ENCODE measurements at regions not wholly inside any gene's neighbourhood (a gene's known extent, or its start where the extent isn't known, plus 50 kb on each side); places are given as distances from the start of the nearest gene placed in this dataset.

GRCh38 chr1:168964478-168964877 is 142.0 kb upstream of the ATP1B1 start:
- no peak for DNase-seq (ENCODE audit: low spot score)

GRCh38 chr1:168966217-168966616 is 140.3 kb upstream of the ATP1B1 start:
- DNase-seq (ENCODE audit: low spot score): no peak

GRCh38 chr1:168966636-168967035 is 139.9 kb upstream of the ATP1B1 start:
- DNase-seq (ENCODE audit: low spot score): no peak

DNA sequence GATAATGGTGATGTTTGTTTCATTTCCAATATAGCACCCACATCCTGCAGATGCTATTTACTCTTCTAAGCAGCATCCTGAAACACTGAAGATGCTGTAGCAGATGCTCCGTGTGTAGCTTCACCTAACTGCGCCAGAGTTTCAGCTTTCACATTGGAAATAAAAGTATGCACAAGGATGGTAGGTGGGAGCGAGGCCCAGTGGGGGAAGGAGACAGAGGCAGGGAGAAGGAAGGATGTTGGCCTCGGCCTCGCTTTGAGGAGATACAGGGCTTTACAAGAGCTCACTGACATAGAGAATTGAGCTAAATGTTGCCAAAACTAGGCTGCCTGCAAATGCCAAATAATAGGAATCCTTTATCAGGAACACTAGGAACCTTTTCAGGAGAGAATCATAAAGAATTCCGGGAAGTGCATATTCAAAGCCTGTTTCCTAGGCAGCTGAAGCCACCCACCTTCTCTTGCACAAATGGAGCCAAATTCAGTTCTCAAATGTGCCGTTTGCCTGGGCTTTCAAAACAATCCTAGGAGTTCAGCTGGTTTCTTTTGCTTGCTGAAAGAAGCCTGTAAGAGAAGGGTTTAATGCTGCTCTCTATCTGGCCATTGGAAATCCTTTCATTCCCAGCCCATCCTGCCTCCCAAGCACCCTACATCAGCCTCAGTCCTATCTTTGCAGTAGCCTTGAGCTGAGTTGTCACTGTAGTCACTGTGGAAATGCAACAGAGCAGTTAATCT is 135.4 kb upstream of the ATP1B1 start:
- DNase-seq (ENCODE audit: low spot score): no peak

GRCh38 chr1:168972225-168972624 is 134.3 kb upstream of the ATP1B1 start:
- DNase-seq (ENCODE audit: low spot score): no peak

GRCh38 chr1:168972887-168973286 is 133.6 kb upstream of the ATP1B1 start:
- no peak for DNase-seq (ENCODE audit: low spot score)

GRCh38 chr1:168974117-168974516 is 132.4 kb upstream of the ATP1B1 start:
- DNase-seq (ENCODE audit: low spot score): no peak

DNA sequence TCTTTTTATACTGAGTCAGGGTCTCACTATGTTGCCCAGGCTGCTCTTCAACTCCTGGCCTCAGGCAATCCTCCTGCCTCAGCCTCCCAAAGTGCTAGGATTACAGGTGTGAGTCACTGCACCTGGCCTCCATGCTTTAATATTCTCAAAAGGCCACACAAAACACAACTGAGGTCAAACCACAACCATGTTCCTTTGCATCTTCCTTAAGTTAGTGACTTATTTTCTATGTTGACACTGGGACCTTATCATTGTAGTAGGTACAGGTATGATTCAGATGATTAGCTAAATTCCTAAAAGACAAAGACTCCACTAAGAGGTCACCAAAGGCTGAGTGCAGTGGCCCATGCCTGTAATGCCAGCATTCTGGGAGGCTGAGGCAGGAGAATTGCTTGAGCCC is 131.9 kb upstream of the ATP1B1 start:
- DNase-seq (ENCODE audit: low spot score): no peak

DNA sequence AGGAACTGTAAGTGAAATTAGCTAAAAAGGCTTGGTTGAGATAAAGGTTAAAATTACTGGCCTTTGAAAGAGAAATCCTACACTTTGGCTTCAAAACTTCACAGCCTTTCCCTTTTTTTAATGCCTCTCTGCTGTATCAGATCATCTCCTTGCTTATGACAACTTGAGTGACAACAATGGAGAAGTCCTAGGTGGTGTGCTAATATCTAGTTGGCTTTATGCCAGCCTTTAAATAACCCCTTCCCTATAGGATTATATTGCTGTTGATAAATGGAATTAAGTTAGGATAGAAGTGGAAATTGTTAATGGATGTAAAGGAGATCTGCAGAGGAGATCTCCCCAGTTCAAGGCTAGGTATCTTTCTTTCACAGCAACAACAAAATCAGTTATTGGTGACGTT is 130.2 kb upstream of the ATP1B1 start:
- DNase-seq (ENCODE audit: low spot score): no peak

DNA sequence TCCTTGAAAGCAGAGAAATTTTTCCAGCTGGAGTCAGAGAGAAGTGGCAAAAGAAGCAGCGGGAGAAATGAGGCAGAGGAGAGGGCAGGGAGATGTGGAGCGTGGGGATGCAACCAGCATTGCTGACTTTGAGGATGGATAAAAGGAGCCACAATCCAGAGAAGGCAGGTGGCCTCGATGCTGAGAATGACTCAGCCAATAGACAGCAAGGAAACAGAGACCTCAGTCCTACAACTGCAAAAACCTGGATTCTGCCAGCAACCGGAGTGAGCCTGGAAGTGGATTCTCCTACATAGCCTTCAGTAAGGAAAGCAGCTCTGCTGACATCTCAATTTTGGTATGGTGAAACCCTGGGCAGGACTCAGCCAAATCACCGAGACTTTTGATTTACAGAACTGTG is 128.9 kb upstream of the ATP1B1 start:
- DNase-seq (ENCODE audit: low spot score): no peak

DNA sequence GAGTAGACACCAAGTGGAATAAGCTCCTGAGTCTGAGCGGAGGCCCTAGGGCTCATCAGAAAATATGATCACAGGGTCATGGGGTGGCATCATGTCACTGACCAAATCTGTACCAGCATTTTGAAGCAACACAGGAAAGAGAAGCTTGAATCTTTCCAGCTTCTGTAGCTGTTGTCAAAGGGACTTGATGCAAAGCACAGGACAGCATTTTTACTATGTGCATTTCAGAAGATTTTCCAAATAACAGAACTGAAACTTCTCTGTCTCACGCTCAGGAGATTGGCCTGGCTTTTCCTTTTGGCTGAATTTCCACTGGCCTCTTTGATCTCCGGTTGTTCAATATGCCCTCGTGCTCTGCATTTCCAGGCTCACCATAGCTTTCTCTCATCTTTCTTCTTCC is 127.2 kb upstream of the ATP1B1 start:
- no peak for DNase-seq (ENCODE audit: low spot score)

DNA sequence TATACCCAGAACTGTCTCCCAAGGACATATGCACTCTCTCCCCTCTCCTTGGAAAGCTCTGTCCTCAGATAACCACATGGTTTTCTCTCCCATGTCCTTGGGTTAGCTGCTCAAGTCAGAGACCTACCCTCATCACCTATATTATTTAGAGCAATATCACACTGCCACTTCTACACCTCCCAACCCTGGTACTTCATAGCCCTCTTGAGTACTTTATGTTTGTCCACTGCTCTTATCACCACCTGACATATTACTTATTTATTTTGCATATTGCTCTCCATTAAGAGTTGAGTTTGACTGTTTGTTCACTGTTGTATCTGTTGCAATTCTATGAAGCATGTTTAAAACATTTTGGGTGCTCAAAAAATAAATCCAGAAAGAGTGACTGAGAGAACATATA is 126.3 kb upstream of the ATP1B1 start:
- DNase-seq (ENCODE audit: low spot score): no peak

GRCh38 chr1:168980656-168981055 is 125.8 kb upstream of the ATP1B1 start:
- no peak for DNase-seq (ENCODE audit: low spot score)

DNA sequence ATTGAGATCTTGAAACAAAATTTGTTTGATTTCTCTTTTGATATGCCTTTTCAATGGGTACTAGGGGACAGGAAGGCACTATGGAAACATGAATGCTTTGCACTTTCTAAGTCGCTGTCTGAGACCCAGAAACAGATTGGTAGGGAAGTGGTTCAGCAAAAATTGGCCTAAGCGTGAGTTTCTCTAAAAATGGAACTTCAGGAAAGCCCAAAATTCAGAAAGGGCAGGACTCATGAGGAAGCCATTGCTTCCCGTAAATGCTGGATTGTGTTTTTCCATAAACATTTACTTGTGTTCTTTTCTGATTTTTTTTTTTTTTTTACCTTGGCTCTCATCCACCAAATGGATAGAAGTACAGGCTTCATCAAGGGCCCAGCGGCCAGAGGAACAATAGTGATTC is 123.7 kb upstream of the ATP1B1 start:
- no peak for DNase-seq (ENCODE audit: low spot score)

DNA sequence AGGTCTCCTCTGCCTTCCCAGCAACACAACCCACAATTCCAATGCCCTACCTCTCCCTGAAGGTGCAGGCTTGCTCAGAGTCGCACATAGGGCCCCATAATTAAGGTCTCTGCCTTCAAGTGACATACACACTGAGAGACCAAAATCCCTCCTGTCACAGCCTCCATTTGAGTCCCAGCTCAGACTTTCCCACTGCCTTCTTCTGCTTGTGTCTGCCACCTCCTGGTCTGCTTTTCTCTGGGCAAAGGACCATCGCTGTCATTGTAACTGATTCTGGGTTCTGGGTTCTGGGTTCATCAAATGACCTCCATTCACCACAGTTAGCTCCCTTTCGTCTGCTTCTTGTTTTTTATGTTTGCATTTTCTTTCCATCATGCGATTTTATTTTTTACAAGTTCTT is 119.2 kb upstream of the ATP1B1 start:
- no peak for DNase-seq (ENCODE audit: low spot score)

DNA sequence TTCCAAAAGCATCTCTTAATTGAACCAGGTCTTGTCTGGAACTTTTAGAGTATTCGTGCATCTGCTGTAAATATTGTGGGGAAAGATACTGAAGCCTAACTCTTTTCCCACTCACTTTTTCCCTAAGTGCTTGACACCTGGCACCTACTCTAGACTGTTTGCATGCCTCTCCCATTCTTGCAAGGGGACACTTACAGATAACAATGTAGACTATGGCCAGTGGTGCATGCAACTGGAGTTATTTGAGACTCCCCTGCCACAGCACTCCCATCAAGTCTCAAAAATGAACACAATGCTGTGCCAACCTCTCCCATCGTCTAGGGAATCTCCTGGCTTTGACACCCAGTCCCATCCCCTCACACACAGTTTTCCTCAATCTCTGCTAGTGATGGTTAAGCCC is 118.6 kb upstream of the ATP1B1 start:
- no peak for DNase-seq (ENCODE audit: low spot score)

GRCh38 chr1:168989985-168990384 is 116.5 kb upstream of the ATP1B1 start:
- DNase-seq (ENCODE audit: low spot score): no peak

GRCh38 chr1:168991667-168992475 is 114.6 kb upstream of the ATP1B1 start:
- DNase-seq (ENCODE audit: low spot score): no peak

DNA sequence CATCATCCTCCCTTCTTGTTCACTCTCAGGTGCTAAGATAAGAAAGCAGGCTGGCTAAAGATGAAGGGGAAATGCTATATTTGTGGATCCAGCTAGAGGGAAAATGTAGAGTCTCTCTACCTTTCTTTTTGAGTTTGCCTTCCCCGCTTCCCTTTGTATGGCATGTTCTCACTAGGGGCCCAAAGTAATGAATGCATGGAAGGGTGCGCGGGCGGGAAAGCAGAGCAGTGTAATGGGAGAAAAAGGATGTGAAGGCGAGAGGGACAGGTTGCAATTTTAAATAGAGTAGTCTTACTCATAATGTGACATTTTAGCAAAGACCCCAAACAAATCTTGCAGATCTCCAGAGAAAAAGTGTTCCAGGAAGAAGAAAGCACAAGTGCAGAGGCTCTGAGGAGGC is 105.1 kb upstream of the ATP1B1 start:
- DNase-seq (ENCODE audit: low spot score): no peak

- no peak for DNase-seq (ENCODE audit: low spot score)
These were observed 102.5 kb upstream of the ATP1B1 start for GRCh38 chr1:169003864-169004516.

DNA sequence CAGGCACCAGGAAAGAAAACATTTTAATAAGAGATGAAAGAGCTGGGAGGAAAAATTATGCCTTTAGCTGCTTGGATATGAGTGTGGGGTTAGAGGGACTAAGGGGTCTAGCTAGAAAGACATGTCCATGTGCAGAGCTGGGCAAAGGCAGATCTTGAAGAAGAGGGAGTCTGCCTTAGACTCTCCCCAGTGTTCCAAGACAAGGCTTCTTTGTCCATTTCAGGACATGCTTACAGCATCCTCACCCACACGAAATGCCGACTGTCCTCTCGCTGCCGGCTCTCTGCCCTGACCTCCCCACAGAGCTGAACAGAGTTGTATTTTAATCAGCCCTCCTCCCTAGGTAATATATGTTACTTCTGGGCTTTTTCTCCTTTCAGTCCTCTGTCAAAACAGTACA is 100.7 kb upstream of the ATP1B1 start:
- no peak for DNase-seq (ENCODE audit: low spot score)

DNA sequence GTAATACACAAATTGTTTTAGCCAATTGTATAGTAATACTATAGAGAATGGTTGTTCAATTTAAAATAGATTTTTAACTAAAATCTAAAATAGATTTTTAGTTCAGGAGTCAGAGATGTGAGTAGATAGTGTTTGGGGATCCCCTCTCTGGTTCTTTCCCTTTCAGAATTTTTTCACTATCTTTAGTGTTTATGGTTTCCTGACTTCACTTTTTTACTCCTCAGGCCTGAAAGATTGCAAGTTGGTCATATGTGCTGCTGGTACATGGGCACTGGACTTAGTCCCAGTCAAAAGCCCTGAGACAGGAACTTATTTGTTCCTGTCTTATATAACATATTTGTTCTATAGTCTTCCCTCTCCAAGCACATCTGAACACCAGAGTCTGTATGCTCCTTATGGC is 96.8 kb upstream of the ATP1B1 start:
- DNase-seq (ENCODE audit: low spot score): no peak

- no peak for DNase-seq (ENCODE audit: low spot score)
These were observed 94.1 kb upstream of the ATP1B1 start for GRCh38 chr1:169012416-169012815.
